Anterior cingulate cortex (tissue), 58 donors: ENCODE measurements at regions not wholly inside any gene's neighbourhood (a gene's known extent, or its start where the extent isn't known, plus 50 kb on each side); places are given as distances from the start of the nearest gene placed in this dataset.
"Not testable (repeated sequence)": the region's sequence is repeated elsewhere in the genome, so short reads cannot be mapped to it uniquely, and the experiment has no call there.

ENCODE experiments used
- DNase-seq, 58 donors: peaks; one replicate each; lab custom pipeline; 2025; lab: John Stamatoyannopoulos, UW

DNA sequence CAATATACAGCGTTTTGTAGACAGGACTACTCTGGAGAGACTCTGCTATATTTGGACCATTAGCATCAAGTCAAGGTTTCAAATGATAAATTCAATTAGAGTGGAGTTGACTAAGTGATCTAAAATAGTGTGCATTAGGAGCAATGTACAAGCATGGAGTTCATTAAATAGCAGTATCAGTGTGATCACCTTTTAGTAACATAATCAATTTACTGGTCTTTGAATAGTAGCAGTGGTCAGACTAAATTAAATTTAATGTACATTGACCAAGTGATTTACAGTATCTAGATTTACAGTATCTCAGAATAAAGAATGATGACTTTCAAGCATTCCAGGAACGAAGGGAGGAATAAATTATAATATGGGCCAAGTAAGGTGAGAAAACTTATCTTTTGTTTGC, 489.6 kb upstream of the ADGRL4 start:
- no peak for DNase-seq

DNA sequence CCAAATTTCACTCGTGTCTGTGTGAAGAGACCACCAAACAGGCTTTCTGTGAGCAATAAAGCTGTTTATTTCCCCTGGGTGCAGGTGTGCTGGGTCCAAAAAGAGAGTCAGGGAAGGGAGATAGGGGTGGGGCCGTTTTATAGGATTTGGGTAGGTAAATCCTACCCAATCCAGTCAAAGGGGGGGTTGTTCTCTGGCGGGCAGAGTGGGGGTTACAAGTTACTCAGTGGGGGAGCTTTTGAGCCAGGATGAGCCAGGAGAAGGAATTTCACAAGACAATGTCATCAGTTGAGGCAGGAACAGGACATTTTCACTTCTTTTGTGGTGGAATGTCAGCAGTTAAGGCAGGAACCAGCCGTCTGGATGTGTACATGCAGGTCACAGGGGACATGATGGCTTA, 487.2 kb upstream of the ADGRL4 start:
- DNase-seq: not testable (repeated sequence)

DNA sequence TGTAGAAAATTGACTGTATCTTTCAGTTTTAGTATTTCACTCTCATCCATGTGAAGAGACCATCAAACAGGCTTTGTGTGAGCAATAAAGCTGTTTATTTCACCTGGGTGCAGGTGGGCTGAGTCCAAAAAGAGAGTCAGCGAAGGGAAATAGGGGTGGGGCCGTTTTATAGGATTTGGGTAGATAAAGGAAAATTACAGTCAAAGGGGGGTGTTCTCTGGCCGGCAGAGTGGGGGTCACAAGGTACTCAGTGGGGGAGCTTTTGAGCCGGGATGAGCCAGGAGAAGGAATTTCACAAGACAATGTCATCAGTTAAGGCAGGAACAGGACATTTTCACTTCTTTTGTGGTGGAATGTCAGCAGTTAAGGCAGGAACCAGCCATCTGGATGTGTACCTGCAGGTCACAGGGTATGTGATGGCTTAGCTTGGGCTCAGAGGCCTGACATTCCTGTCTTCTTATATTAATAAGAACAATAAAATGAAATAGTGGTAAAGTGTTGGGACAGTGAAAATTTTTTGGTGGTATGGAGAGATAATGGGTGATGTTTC, 482.1 kb upstream of the ADGRL4 start:
- DNase-seq: not testable (repeated sequence)

DNA sequence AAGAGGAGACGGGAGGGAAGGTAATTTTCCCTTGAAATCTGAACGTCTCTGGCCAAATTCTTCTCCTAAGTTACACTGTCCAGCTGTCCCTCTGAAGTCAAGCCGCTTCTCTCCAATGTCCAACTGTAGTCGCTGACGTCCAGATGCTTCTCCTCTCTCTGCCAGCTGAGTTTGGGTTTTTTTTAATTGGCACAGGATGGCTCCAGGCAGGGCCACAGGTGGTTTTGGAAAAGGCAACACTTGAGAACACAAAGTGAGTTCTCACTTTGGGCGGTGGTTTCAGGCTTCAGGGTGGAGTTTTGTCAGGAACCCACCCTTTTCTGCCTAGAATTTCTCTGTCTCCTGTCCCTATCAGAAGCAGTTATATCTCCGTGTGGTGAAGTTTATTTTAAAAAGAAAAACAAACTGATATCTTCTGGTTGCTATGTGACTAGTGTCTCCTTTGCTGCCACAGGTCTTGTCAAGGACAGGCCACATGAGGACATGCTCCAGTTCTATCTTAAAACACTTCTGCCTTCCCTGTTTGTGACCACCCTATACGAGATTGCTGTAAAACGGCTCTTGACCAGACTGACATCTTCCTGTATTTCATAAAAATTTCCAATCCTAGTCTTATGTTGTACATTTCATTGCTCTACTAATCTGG, 472.3 kb upstream of the ADGRL4 start:
- DNase-seq: no peak

DNA sequence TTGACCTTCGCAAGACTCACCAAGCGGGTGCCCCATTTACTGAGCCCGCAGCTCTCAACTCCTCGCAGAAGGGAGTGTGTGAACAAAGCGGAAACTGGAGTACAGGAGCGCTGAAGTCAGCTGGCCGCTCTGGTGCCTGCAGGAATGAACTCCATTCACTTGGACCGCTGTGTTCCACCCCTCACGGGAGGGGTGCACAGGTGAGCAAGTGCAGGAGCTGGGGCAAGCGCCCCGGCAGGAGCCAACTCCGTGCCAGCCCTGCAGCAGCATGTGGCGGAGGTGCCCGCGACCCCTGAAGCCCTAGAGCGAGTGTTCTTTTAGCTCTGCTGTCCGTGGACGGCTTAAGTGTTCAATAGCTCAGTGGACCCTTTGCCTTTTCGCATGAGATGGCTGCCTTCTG, 471.6 kb upstream of the ADGRL4 start:
- no peak for DNase-seq

DNA sequence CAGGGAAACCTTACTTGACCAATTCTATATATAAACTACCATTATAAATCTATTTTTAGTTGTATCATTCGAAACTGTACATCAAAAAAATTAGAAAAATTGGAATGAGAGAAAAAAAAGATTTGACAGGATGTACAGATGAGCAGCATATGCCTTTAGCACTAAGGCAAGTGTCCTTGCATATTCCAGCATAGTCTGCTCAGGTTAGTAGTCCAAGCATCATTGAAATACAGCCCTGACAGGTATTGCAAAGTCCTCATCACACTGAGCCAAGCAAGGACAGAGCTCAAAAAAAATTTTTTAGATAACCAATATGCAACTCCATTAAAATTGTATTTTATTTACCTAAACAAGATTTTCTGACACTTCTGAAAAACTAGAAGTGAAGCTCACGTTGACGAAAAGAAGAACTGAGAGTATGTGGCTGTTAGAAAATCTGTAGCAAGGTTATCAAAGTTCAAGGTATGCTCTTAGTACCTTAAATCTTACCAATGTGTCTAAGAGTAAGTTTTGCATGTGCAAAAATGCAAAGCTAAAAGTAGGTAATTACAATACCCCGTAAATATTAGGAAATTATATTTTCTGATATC, 465.6 kb upstream of the ADGRL4 start:
- DNase-seq: no peak

DNA sequence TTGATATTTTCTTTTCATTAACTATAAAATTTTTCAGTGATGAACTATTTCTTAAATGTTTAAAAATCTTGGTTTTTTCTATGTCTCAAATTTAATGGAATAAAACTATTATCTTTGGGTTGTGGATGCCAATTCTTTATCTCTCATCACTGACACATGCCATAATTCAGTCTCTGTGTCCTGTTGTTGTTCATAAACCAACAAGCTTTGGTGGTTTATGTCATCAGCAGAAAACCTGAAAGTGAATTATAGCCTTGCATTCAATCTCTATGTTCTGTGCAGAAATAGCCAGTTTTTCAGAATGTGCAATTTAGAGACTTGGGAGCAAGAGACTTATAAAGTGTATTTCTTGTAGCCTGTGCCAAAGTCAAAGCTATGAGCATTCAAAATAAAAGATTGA, 462.6 kb upstream of the ADGRL4 start:
- no peak for DNase-seq

DNA sequence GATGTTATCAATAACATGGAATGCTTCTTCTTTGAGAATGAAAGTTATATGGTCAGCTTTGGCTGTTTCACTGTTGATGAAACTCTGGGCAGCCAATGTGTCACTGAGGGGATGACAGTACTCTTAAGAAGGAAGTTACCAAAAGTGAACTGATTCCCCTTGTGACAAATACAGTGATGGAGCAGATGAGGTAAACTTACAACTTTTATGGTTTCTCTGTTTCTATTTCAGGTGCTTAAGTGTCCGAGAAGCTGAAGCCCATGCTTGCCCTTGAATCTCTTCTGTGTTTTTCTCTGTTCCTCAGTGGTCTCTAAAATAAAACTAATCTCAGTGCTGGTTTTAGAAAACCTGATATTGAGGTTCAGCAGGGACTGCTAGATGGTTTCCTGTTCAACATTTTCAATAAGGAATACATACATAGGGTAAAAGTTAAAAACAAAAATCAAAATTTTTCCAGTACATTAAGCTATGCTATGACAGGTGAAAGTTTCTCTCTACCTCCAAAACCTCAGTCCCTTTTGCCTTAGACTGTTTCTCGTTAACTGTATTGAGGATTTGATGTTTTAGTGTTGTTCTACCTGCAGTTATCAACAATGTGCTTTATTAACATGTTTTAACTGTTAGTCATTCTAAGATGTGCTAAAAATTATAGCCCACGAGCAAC, 454.4 kb upstream of the ADGRL4 start:
- DNase-seq: no peak

DNA sequence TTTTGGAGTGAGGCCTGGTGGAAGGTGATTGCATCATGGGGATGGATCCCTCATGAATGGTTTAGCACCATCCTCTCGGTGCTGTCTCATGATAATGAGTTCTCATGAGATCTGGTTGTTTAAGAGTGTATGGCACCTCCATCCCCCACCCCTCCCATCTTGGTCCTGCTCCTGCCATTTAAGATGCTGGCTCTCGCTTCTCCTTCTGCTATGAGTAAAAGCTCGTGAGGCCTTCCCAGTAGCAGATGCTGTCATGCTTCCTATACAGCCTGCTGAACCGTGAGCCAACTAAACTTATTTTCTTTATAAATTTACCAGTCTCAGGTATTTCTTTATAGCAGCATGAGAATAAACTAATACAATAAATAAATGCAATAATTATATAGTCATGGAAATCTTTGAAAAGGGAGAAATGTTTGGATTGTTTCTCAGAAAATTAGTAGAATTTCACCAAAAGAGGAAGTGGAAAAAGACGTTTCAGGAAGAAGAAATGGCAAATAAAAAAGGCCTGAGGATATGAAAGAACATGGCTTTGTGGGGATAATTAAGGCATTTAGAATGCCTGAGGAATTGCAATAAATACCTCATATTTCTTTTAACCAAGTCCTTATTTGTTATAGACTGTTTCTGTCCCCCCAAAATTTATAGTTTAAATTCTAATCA, 451.2 kb upstream of the ADGRL4 start:
- DNase-seq: peak in 1 of 58 donors; percentile 0

DNA sequence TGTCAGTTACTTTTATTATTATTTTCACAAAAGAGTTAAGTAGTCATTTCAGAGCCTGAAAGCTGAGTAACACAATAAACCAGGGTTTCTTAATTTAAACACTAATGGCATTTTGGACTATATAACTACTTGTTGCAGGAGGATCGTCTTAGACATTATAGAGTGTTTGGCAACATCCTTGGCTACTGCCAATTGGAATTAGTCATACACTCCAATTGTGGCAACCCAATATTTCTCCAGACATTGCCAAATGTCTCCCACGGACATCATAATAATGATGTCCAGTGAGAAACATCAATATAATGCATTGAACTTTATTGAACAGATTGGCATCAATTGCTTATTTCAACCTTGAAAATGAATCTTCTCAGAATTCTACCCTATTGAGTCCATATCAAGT, 441.9 kb upstream of the ADGRL4 start:
- DNase-seq: no peak

DNA sequence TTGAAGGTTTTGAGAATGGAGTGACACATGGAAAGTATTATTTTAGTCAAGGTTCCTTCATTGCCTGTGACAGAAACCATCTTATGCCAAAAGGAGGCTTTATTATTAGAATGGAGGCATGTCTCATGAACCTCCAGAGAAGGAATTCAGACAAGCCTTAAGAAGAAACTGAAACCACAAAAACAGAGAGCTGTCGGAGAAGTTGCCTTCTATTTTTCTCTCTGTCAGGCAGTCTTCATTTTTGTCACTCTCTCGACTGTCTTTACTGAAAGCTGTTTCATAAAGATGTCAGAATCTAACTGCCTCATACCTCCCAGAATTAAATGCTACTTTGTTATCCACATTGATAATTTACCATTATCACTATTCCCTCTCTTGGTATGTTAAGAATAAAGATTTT, 434.7 kb upstream of the ADGRL4 start:
- no peak for DNase-seq

DNA sequence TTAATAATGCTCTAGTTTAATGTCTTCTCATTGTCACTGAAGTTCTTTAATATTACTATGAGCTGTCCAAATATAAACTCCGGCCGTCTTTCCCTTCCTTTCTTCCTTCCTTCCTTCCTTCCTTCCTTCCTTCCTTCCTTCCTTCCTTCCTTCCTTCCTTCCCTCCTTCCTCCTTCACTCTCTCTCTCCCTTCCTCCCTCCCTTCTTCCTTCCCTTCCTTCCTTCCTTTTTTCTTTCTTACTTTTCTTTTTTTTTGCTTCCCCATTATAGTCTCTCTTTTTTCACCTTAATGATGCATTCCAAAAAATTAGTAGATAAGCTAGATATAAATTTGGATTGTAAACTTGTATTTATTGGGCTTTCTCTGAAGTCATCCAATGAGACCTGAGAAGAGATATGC, 431.0 kb upstream of the ADGRL4 start:
- no peak for DNase-seq

DNA sequence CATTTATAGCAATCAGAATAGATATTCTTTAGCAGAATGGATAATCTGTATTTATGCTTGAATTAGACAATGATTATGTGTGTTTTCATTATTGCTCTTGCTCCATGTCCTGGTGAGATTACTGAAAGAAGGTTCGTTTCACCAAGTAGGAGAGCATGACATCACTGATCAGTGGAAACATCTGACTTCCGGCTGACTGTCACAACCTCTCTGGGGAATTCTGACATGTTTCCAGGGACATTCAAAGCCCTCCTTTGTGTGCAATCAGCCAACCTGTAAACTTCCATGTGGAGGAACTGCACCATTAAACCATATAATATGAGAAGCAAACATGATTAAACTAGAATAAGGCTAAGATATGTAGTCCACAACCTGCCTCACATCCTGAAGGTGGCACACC, 424.8 kb upstream of the ADGRL4 start:
- DNase-seq: no peak

DNA sequence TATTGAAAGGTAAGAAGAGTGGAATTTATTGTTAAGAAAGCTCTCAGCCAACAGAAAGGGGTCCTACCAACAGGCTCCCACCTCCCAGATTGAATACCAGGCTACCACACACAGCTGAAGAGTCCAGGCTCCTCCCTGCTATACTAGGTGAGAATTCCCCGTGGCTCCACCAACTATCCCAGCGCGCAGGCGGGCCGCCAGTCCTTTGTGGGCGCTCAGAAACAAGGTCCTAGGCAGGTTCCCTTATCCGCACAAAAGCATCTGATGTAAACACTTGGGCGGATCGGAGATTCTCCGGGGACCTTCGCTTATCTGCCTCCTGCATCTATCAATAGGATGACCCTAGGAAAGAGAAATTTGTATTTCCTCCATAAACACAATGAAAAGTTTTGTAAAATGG, 423.9 kb upstream of the ADGRL4 start:
- DNase-seq: no peak

DNA sequence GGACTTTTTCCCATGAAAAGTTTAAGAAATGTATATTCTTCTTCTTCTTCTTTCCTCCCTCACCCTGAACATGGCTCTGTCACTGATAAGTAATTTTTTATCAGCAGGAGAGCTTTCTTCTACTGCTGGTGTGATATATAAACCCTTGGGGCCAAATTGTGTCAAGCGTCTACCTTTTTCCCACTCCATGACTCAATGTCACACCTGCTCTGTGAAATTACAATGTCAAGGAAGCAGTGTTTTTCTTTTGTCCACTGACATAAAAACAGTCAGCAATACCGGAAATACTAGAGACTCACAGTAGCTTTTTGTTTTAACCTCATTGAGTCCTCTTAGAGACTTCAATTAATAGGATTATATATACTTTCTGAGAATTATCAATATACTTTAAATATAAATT, 416.2 kb upstream of the ADGRL4 start:
- no peak for DNase-seq

DNA sequence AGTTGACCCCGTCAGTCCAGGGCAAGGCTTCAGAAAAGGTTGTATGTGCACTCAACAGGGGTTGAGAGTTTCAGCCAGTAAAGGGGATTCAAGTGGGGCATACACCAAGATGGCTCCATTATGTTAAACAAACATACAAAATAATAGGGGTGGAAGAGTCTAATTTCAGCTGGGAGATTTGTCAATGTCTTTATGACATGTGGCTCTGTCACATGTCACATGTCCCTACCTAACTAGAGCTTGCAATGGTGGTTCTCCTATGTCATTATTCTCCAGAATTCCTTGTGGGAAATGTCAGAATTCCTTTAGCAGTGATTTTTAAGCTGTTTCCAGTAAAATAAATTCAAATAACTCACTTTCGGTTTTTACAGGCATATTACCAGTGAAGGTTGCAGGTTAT, 392.0 kb upstream of the ADGRL4 start:
- no peak for DNase-seq

DNA sequence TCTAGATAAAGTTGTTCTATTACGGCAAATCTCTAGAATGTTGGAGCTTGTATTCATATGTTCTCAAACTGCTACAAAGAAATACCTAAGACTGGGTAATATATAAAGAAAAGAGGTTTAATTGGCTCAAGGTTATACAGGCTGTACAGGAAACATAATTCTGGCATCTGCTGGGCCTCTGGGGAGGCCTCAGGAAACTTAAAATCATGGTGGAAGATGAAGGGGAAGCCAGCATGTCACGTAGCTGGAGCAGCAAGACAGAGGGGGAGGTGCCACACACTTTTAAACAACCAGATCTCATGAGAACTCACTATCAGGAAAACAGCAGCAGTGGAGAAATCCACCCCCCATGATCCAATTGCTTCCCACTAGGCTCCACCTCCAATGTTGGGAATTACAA, 390.4 kb upstream of the ADGRL4 start:
- no peak for DNase-seq

DNA sequence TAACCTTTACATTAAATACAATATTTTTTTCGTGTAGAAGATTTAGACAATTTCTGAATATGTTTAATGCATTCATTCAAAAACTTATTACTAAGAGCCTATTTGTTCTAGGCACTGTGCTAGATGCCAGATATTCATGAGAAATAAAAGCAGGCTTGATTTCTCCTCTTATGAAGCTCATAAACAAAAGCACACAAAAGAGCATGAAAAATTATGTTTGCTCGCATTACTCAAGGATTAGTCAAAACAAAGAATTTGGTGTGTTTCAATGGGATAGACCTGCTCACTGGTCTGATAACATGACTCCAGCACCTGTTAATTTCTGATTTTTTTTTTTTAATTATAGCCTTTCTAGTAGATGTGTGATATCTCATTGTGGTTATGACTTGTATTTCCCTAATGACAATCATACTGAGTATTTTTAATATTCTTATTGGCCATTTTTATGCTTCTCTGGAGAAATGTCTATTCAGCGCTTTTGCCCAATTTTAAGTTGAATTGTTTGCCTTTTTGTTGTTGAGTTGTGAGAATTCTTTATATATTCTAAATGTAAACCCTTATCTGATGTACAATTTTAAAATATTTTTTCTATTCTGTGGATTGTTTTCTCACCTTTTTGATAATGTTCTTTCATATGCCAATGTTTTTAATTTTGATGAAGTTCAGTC, 382.3 kb upstream of the ADGRL4 start:
- no peak for DNase-seq

DNA sequence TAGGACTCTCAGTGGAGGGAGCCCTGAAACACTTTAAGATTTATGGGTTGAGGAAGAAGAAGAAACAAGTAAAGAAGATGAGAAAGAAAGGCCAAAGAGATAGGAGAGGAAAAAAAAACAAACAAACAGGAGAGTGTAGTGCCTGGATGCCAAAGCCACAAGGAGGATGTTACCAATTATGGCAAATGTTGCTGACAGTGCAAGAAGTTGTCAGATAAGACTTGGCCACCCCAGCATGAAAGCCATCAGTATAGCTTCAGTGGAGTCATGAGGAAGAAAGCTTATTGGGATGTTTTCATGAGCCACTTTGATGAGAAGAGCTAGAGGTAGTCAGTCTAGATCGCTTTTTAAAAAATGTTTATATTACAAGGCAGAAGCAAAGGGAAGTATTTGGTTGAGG, 380.2 kb upstream of the ADGRL4 start:
- DNase-seq: no peak

DNA sequence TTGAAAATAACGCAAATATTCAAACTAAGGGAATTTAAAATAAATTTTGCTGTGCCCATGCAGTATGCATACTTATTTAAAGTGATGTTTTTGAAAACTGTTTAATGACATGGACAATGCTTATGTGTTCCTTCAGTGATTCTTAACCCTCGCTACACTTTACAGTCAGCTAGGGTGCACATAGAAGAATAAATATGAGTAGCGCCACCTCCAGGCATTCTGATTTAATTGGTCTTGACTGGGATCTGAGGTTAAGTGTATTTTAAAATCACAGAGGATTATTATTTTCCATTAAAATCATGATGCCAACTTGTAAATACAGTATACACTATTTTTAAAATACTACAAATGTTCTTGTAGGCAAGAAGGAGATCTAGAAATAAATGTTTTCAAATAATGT, 373.5 kb upstream of the ADGRL4 start:
- DNase-seq: no peak

DNA sequence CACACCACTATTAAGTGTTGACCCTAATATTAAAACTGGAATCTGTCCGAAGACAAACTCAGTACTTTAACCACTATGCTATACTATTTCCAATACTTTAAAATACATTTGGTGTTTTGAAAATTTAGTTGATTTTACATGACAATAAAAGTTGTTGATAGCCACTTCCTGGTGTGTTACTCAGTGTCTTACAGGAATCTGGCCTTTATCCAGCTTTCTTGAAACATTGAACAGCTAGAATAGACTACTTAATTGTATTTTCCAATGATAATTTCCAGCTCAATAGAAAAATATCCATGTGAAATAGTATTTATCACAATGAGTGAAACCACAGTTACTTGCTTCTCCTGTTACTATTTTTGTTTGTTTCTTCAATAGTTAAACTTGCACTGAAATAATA, 369.6 kb upstream of the ADGRL4 start:
- no peak for DNase-seq
